Gastroesophageal sphincter (tissue), 4 donors: ENCODE measurements at regions not wholly inside any gene's neighbourhood (a gene's known extent, or its start where the extent isn't known, plus 50 kb on each side); places are given as distances from the start of the nearest gene placed in this dataset.

Experiments used
- ATAC-seq: fragments of 150-250 bp; one replicate; pipeline ENCODE4 v1.9.1; 2016; ENCODE audit warnings: mild to moderate bottlenecking, moderate library complexity
- H3K27ac ChIP-seq, 4 donors: fragments of 200-600 bp; sonication (generic) in 3 of 4; 1 replicate in 3 of 4; 2 replicates in 1 of 4; pipeline ENCODE4 v1.5.1; 2016 to 2019
- H3K27me3 ChIP-seq: fragments of 200-600 bp; sonication (generic); one replicate; pipeline ENCODE4 v1.5.1; 2019
- H3K36me3 ChIP-seq, 2 donors: fragments of 200-600 bp; sonication (generic); one replicate each; pipeline ENCODE4 v1.5.1; 2019; ENCODE audit warnings: control low read depth in 1 of 2
- H3K4me1 ChIP-seq, 3 donors: fragments of 200-600 bp; sonication (generic); 1 replicate in 2 of 3; 2 replicates in 1 of 3; pipeline ENCODE4 v1.5.1; 2016 to 2019; ENCODE audit warnings: control low read depth in 2 of 3
- H3K4me3 ChIP-seq, 2 donors: fragments of 200-600 bp; sonication (generic); one replicate each; pipeline ENCODE4 v1.5.1; 2019; ENCODE audit warnings: mild to moderate bottlenecking in 1 of 2, moderate library complexity in 1 of 2
- H3K9me3 ChIP-seq, 3 donors: fragments of 200-600 bp; sonication (generic); one replicate each; pipeline ENCODE4 v1.5.1; 2017 to 2019; ENCODE audit warnings: control low read depth in 2 of 3
- EP300 ChIP-seq: sonication (generic); formaldehyde crosslinking; IDR thresholded peaks from one replicate; pipeline ENCODE4 v1.6.1; 2017; ENCODE audit warnings: antibody characterized with exemption, mild to moderate bottlenecking
- POLR2A ChIP-seq, 2 donors: fragments of 450-650 bp; IDR thresholded peaks; one replicate each; pipeline ENCODE4 v1.6.1; 2017; ENCODE audit warnings: antibody characterized with exemption in 2 of 2, mild to moderate bottlenecking in 2 of 2, moderate library complexity in 1 of 2
- POLR2AphosphoS5 ChIP-seq: sonication (generic); formaldehyde crosslinking; IDR thresholded peaks from one replicate; pipeline ENCODE4 v1.6.1; 2017; ENCODE audit warnings: antibody characterized with exemption
- WGBS, 2 donors: methylation state at CpG; one replicate each; pipeline ENCODE4 v1.1.5; 2018; ENCODE audit warnings: low coverage in 1 of 2; 5-methylcytosine and 5-hydroxymethylcytosine counted together
- TF ChIP-seq, protein P1 (sequence below), 4 experiments: fragments of 200-600 bp in 2 of 4; fragments of 450-650 bp in 2 of 4; sonication (generic) in 1 of 4; IDR thresholded peaks; one replicate each; pipeline ENCODE4 v1.5.1; 2017 to 2019; ENCODE audit warnings: antibody characterized with exemption in 4 of 4, mild to moderate bottlenecking in 2 of 4, moderate library complexity in 2 of 4

DNA sequence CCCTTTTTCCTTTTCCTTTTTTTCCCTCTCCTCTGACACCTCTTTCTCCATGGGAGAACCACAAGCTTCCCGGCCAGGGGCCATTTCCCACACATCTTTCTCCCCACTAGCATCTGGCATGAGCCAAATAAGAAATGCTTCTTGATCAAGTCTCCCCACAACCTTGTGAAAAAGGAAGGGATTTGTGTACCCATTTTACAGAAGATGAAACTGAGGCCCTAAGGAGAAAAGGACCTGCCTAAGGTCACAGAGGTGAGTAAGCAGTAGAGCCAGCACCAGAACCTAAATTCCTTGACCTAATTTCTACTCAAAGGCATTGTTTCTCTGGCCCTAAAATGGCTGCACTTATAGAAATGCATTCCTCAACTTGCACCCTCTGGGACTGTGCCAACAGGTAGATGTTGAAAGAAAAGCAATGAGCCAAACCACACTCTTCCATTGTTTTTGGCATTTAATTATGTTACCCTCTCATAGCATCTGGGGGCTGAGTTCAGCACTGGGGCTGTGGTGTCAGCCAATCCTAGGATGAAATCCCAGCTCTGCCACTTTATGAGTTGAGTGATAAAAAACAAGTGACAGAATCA is 81.7 kb upstream of the TLE3 start:
- TF ChIP-seq POLR2AphosphoS5: no peak
- TF ChIP-seq, protein P1, sequence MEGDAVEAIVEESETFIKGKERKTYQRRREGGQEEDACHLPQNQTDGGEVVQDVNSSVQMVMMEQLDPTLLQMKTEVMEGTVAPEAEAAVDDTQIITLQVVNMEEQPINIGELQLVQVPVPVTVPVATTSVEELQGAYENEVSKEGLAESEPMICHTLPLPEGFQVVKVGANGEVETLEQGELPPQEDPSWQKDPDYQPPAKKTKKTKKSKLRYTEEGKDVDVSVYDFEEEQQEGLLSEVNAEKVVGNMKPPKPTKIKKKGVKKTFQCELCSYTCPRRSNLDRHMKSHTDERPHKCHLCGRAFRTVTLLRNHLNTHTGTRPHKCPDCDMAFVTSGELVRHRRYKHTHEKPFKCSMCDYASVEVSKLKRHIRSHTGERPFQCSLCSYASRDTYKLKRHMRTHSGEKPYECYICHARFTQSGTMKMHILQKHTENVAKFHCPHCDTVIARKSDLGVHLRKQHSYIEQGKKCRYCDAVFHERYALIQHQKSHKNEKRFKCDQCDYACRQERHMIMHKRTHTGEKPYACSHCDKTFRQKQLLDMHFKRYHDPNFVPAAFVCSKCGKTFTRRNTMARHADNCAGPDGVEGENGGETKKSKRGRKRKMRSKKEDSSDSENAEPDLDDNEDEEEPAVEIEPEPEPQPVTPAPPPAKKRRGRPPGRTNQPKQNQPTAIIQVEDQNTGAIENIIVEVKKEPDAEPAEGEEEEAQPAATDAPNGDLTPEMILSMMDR (IDR thresholded peaks at IDR 0.05): no peak
- TF ChIP-seq EP300: no peak
- TF ChIP-seq POLR2A (IDR thresholded peaks at IDR 0.05): no peak
- 91% methylated on average over 1 of the region's 1 CpG; no CpG with 5 or more reads in 1 of the 2 donors for WGBS, 2 donors
- H3K36me3 ChIP-seq: no peaks in the 10 kb centered on the region

DNA sequence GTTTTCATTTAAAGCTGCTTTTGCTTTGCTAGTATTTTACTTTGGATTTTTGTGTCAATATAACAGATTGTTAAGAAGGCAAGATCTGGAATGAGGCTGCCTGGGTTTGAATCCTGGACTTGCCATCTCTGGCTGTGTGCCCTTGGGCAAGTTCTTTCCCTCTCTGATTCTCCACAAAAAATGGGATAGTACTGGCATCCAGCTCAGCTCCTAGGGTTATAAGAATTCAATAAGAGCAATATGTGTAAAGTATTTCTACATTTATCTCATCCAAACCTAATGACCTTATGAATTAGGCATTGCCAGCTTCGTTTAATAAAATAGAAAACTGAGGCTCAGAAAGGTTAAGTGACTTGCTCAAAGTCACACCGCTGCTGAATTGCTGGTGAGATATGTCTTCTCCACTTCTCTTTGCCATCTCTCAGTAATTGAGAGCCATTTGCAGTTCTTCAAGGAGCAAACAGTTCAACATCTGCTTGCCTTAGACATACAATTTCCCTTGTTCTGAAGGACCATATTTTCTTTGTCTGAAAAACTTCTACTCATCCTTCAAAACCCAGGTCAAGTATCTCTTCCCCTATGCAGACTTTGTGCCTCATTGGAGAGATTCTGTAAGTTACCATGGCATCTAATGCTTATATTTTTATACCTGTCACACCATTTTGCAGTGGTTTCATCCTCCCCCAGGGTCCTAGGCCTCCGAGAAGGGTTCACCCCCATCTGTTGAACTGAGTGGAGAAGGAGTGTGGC is 80.8 kb upstream of the TLE3 start:
- no peaks in the 10 kb centered on the region for H3K4me1 ChIP-seq
- no peak overlapping the region for H3K4me3 ChIP-seq
- H3K27me3 ChIP-seq: no peaks in the 10 kb centered on the region
- no peaks in the 10 kb centered on the region for H3K36me3 ChIP-seq
- no peaks in the 10 kb centered on the region for H3K9me3 ChIP-seq
- 100% methylated on average over 2 to 3 of the region's 3 CpGs for WGBS, 2 donors
- no peak overlapping the region for H3K27ac ChIP-seq
- ATAC-seq: no peak
- TF ChIP-seq EP300: no peak
- no peak for TF ChIP-seq POLR2AphosphoS5
- TF ChIP-seq, protein P1 (IDR thresholded peaks at IDR 0.05): no peak
- TF ChIP-seq POLR2A (IDR thresholded peaks at IDR 0.05): no peak

More for the DNA sequence above, 81.7 kb upstream of the TLE3 start:
- H3K9me3 ChIP-seq: no peaks in the 10 kb centered on the region
- H3K27ac ChIP-seq: no peak overlapping the region
- ATAC-seq: no peak
- no peaks in the 10 kb centered on the region for H3K27me3 ChIP-seq
- H3K4me1 ChIP-seq: no peaks in the 10 kb centered on the region
- H3K4me3 ChIP-seq: no peak overlapping the region

DNA sequence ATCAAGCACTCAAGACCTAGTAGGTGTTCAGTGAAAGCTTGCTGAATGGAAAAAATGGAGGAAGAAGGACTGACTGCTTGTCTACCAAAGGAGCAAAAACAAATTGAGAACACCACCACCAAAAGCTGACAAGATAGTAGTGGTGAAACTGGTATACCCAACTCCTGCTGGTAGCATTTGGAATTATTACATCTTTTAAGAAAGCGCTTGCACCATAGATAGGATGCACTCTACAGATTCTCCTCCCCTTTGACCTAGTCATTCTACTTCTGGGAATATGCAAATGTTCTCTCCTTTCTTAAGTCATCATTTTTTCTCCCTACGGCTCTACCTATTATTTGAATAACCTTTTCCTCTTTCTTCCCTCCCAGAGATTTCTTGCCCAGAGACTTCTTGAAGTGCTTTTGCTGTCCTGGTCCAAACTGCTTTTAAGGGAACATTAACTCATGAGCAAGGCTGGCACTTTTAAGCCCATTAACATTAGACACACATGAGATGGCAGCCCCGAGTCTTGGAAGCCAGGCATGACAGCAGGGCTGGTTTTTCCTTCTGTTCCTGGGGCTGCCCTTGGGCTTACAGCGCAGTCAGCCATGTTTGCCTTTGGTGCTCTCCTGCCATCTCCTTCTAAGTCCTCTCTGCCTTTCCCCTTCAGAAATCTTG is 75.0 kb upstream of the TLE3 start:
- no peaks in the 10 kb centered on the region for H3K36me3 ChIP-seq
- H3K27me3 ChIP-seq: no peaks in the 10 kb centered on the region
- H3K9me3 ChIP-seq: no peaks in the 10 kb centered on the region
- H3K27ac ChIP-seq: no peak overlapping the region
- no peak overlapping the region for H3K4me3 ChIP-seq
- H3K4me1 ChIP-seq: no peaks in the 10 kb centered on the region
- TF ChIP-seq POLR2AphosphoS5: no peak
- TF ChIP-seq, protein P1 (IDR thresholded peaks at IDR 0.05): no peak
- no peak for TF ChIP-seq EP300
- TF ChIP-seq POLR2A (IDR thresholded peaks at IDR 0.05): no peak
- 100% methylated on average over 1 to 2 of the region's 4 CpGs for WGBS, 2 donors
- ATAC-seq: no peak

DNA sequence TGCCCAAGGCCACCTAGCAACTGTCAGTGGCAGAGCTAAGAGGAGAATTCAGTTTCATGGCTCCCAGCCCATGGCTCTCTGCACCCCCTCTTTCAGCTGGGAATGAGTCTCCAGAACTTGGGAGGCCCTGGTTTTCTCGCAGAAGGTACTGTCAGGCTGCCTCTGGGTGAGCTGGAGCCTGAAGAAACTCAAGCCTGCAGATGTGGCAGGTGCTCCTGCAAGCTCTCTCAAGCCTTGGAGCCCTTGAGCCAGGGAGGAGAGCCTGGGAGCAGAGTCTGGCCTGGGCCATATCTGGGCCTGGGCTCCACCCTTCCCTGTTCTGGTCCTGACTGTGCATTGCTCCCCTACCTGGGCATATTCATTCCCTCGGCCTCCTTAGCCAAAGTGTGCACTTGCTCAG is 74.4 kb upstream of the TLE3 start:
- Histone ChIP-seq H3K9me3 (no peaks in the 10 kb centered on the region), H3K27ac (no peak overlapping the region), H3K4me1 (peaks cover 0 to 1% (median 0%) of the 10 kb centered on the region in 3 donors), H3K36me3 (no peaks in the 10 kb centered on the region), H3K27me3 (no peaks in the 10 kb centered on the region), H3K4me3 (no peak overlapping the region)
- ATAC-seq: no peak
- TF ChIP-seq, protein P1 (IDR thresholded peaks at IDR 0.05): no peak
- TF ChIP-seq EP300: no peak
- TF ChIP-seq POLR2AphosphoS5: no peak
- TF ChIP-seq POLR2A (IDR thresholded peaks at IDR 0.05): no peak
- 100% methylated on average over 1 of the region's 2 CpGs; no CpG with 5 or more reads in 1 of the 2 donors for WGBS, 2 donors
